HEK293 (cell line): ENCODE measurements at regions not wholly inside any gene's neighbourhood (a gene's known extent, or its start where the extent isn't known, plus 50 kb on each side); places are given as distances from the start of the nearest gene placed in this dataset.

ENCODE experiments used
- CTCF ChIA-PET: fragments of 350-600 bp; formaldehyde crosslinking; extraction: SDS; loops from one replicate; lab custom pipeline; 2021; ENCODE audit warnings: antibody characterized with exemption; lab: Yijun Ruan, JAX
- POLR2A ChIA-PET: fragments of 300-600 bp; formaldehyde crosslinking; extraction: SDS; loops from one replicate; lab custom pipeline; 2020; ENCODE audit warnings: antibody characterized with exemption, inconsistent platforms; lab: Yijun Ruan, JAX
- H3K27ac ChIP-seq: fragments of 200-500 bp; sonication (Bioruptor generic); 2 replicates; pipeline ENCODE4 v1.5.1; 2014; ENCODE audit warnings: low read depth, low read length, control low read depth, inconsistent platforms; ENCODE audit errors: extremely low read depth
- H3K36me3 ChIP-seq, 2 experiments: fragments of 200-500 bp in 1 of 2; sonication (Bioruptor generic) in 1 of 2; 1 replicate in 1 of 2; 2 replicates in 1 of 2; pipeline ENCODE4 v1.5.1; 2014 to 2017; ENCODE audit warnings: inconsistent platforms in 2 of 2, low read length in 2 of 2; ENCODE audit not compliant: control insufficient read depth in 2 of 2, insufficient read depth in 1 of 2
- H3K4me1 ChIP-seq: fragments of 200-500 bp; sonication (Bioruptor generic); 2 replicates; pipeline ENCODE4 v1.5.1; 2014; ENCODE audit warnings: mild to moderate bottlenecking, low read length, inconsistent platforms; ENCODE audit not compliant: control insufficient read depth, insufficient read depth
- H3K4me3 ChIP-seq: 2 replicates; pipeline ENCODE4 v1.5.1; 2011; ENCODE audit warnings: low read depth, mild to moderate bottlenecking, control low read depth, low read length, moderate library complexity
- H3K9me3 ChIP-seq: fragments of 200-500 bp; sonication (Bioruptor generic); 2 replicates; pipeline ENCODE4 v1.5.1; 2014; ENCODE audit warnings: low read depth, low read length, inconsistent platforms; ENCODE audit not compliant: control insufficient read depth, insufficient read depth
- GLI2 ChIP-seq: fragments of 450-650 bp; formaldehyde crosslinking; IDR thresholded peaks from 2 replicates; pipeline ENCODE4; 2017; ENCODE audit warnings: missing biosample characterization, missing genetic modification characterization, low read depth, borderline replicate concordance
- PRDM1 ChIP-seq: fragments of 450-650 bp; formaldehyde crosslinking; IDR thresholded peaks from 2 replicates; pipeline ENCODE4; 2016; ENCODE audit warnings: missing biosample characterization, missing genetic modification characterization
- YY1 ChIP-seq: fragments of 450-650 bp; formaldehyde crosslinking; IDR thresholded peaks from 2 replicates; pipeline ENCODE4 v1.5.1; 2018; ENCODE audit warnings: missing biosample characterization, missing genetic modification characterization
- ZFHX2 ChIP-seq: fragments of 450-650 bp; formaldehyde crosslinking; conservative IDR thresholded peaks from 2 replicates; pipeline ENCODE4 v1.5.1; 2016; ENCODE audit warnings: missing biosample characterization, missing genetic modification characterization
- ZFP3 ChIP-seq: fragments of 450-650 bp; formaldehyde crosslinking; IDR thresholded peaks from 2 replicates; pipeline ENCODE4 v1.5.1; 2016; ENCODE audit warnings: low read depth, missing biosample characterization, missing genetic modification characterization
- ZIC2 ChIP-seq: fragments of 450-650 bp; formaldehyde crosslinking; IDR thresholded peaks from 2 replicates; pipeline ENCODE4 v1.5.1; 2016; ENCODE audit warnings: missing biosample characterization, missing genetic modification characterization
- ZNF19 ChIP-seq: fragments of 450-650 bp; formaldehyde crosslinking; IDR thresholded peaks from 2 replicates; pipeline ENCODE4; 2016; ENCODE audit warnings: missing biosample characterization, missing genetic modification characterization, low read depth
- ZNF202 ChIP-seq: fragments of 450-650 bp; formaldehyde crosslinking; IDR thresholded peaks from 2 replicates; pipeline ENCODE4 v1.5.1; 2016; ENCODE audit warnings: missing biosample characterization, missing genetic modification characterization, borderline replicate concordance
- ZNF26 ChIP-seq: fragments of 450-650 bp; formaldehyde crosslinking; IDR thresholded peaks from 2 replicates; pipeline ENCODE4 v1.5.1; 2016; ENCODE audit warnings: missing biosample characterization, missing genetic modification characterization
- ZNF292 ChIP-seq: fragments of 450-650 bp; formaldehyde crosslinking; IDR thresholded peaks from 2 replicates; pipeline ENCODE4 v1.5.1; 2016; ENCODE audit warnings: low read depth, missing biosample characterization, missing genetic modification characterization, borderline replicate concordance
- ZNF423 ChIP-seq: fragments of 450-650 bp; formaldehyde crosslinking; IDR thresholded peaks from 2 replicates; pipeline ENCODE4 v1.5.1; 2016; ENCODE audit warnings: missing biosample characterization, missing genetic modification characterization
- ZNF701 ChIP-seq: fragments of 450-650 bp; formaldehyde crosslinking; IDR thresholded peaks from 2 replicates; pipeline ENCODE4 v1.5.1; 2016; ENCODE audit warnings: missing biosample characterization, missing genetic modification characterization
- ZSCAN23 ChIP-seq: fragments of 450-650 bp; formaldehyde crosslinking; IDR thresholded peaks from 2 replicates; pipeline ENCODE4 v1.5.1; 2016; ENCODE audit warnings: missing biosample characterization, missing genetic modification characterization
- ZSCAN30 ChIP-seq: fragments of 450-650 bp; IDR thresholded peaks from 2 replicates; pipeline ENCODE4 v1.5.1; 2018; ENCODE audit warnings: missing biosample characterization, mild to moderate bottlenecking, missing genetic modification characterization, moderate library complexity
- TF ChIP-seq, protein P1 (sequence below): fragments of 450-650 bp; formaldehyde crosslinking; IDR thresholded peaks from 2 replicates; pipeline ENCODE4 v1.5.1; 2016; ENCODE audit warnings: missing biosample characterization, missing genetic modification characterization
- TF ChIP-seq, protein P2 (sequence below): fragments of 450-650 bp; formaldehyde crosslinking; IDR thresholded peaks from 2 replicates; pipeline ENCODE4 v1.5.1; 2017; ENCODE audit warnings: missing biosample characterization, missing genetic modification characterization
- TF ChIP-seq, protein P3 (sequence below): fragments of 450-650 bp; formaldehyde crosslinking; IDR thresholded peaks from 2 replicates; pipeline ENCODE4 v1.5.1; 2016; ENCODE audit warnings: missing biosample characterization, missing genetic modification characterization

DNA sequence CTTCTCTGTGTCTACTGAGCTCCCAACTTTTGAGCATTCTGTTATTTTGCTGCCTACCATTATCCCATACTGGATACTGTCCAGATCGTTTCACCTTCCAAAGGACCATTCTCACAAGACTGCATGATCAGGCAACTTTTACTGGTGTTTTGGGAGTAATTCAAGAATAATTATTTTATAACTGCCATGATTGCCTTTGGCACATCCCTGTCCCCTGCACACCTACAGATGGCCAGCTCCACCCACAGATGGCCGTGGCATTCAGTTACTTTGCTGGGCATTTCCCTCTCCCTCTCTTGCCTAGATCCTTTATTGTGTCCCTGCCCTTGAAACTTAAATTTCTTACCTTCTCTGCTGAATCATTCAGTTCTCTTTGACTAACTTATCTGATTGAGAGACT lies 263.9 kb downstream of the DIPK2A start:
- TF ChIP-seq YY1 (tag by site-specific recombination) (no peak), GLI2 (tag by site-specific recombination) (no peak), ZSCAN23 (tag by site-specific recombination) (no peak)
- ChIA-PET POLR2A (no interaction called here), CTCF (no interaction called here)
- Histone ChIP-seq H3K9me3 (no peaks in the 10 kb centered on the region), H3K4me1 (no peaks in the 10 kb centered on the region), H3K27ac (no peak overlapping the region), H3K4me3 (no peak overlapping the region), H3K36me3 (no peaks in the 10 kb centered on the region)

- Histone ChIP-seq H3K4me1 (no peaks in the 10 kb centered on the region), H3K4me3 (no peak overlapping the region), H3K27ac (no peak overlapping the region), H3K9me3 (no peaks in the 10 kb centered on the region), H3K36me3 (no peaks in the 10 kb centered on the region)
- ChIA-PET CTCF (interaction anchor here (0.5 to 0.7 kb wide), 3 partner anchors 26 to 265 kb away, joined by 3 read pairs; no protein-coding TSS in a partner anchor), POLR2A (no interaction called here)
- TF ChIP-seq ZIC2 (tag by site-specific recombination): no peak
- TF ChIP-seq ZNF423 (tag by site-specific recombination): no peak
- no peak for TF ChIP-seq ZNF701 (tag by site-specific recombination)
- TF ChIP-seq ZNF19: no peak
- no peak for TF ChIP-seq ZNF292 (tag by site-specific recombination)
- no peak for TF ChIP-seq ZFHX2 (tag by site-specific recombination)
- no peak for TF ChIP-seq PRDM1 (tag by site-specific recombination)
- TF ChIP-seq, protein P1, sequence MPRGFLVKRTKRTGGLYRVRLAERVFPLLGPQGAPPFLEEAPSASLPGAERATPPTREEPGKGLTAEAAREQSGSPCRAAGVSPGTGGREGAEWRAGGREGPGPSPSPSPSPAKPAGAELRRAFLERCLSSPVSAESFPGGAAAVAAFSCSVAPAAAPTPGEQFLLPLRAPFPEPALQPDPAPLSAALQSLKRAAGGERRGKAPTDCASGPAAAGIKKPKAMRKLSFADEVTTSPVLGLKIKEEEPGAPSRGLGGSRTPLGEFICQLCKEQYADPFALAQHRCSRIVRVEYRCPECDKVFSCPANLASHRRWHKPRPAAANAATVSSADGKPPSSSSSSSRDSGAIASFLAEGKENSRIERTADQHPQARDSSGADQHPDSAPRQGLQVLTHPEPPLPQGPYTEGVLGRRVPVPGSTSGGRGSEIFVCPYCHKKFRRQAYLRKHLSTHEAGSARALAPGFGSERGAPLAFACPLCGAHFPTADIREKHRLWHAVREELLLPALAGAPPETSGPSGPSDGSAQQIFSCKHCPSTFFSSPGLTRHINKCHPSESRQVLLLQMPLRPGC (tag by site-specific recombination): no peak
- TF ChIP-seq, protein P2, sequence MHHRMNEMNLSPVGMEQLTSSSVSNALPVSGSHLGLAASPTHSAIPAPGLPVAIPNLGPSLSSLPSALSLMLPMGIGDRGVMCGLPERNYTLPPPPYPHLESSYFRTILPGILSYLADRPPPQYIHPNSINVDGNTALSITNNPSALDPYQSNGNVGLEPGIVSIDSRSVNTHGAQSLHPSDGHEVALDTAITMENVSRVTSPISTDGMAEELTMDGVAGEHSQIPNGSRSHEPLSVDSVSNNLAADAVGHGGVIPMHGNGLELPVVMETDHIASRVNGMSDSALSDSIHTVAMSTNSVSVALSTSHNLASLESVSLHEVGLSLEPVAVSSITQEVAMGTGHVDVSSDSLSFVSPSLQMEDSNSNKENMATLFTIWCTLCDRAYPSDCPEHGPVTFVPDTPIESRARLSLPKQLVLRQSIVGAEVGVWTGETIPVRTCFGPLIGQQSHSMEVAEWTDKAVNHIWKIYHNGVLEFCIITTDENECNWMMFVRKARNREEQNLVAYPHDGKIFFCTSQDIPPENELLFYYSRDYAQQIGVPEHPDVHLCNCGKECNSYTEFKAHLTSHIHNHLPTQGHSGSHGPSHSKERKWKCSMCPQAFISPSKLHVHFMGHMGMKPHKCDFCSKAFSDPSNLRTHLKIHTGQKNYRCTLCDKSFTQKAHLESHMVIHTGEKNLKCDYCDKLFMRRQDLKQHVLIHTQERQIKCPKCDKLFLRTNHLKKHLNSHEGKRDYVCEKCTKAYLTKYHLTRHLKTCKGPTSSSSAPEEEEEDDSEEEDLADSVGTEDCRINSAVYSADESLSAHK (tag by site-specific recombination): no peak
- no peak for TF ChIP-seq ZFP3 (tag by site-specific recombination)
- TF ChIP-seq ZSCAN30 (tag by site-specific recombination): no peak
- no peak for TF ChIP-seq ZNF26
Measured at GRCh38 chr3:144237351-144237750, 265.7 kb downstream of the DIPK2A start.

- no peaks in the 10 kb centered on the region for H3K36me3 ChIP-seq
- no peak overlapping the region for H3K27ac ChIP-seq
- no peaks in the 10 kb centered on the region for H3K4me1 ChIP-seq
- CTCF ChIA-PET: no interaction called here
- H3K4me3 ChIP-seq: no peak overlapping the region
- POLR2A ChIA-PET: no interaction called here
- no peaks in the 10 kb centered on the region for H3K9me3 ChIP-seq
- TF ChIP-seq, protein P3, sequence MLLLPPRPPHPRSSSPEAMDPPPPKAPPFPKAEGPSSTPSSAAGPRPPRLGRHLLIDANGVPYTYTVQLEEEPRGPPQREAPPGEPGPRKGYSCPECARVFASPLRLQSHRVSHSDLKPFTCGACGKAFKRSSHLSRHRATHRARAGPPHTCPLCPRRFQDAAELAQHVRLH (tag by site-specific recombination): no peak
- no peak for TF ChIP-seq ZNF202 (tag by site-specific recombination)
Measured at GRCh38 chr3:144241404-144241803, 269.8 kb downstream of the DIPK2A start.
